ENCODE measurements at regions not wholly inside any gene's neighbourhood (a gene's known extent, or its start where the extent isn't known, plus 50 kb on each side); places are given as distances from the start of the nearest gene placed in this dataset.
A peak's percentile ranks its signal among the peaks of the same experiment; 100 is the strongest.
"Not testable (repeated sequence)": the region's sequence is repeated elsewhere in the genome, so short reads cannot be mapped to it uniquely, and the experiment has no call there.

- TF ChIP-seq, protein P1, sequence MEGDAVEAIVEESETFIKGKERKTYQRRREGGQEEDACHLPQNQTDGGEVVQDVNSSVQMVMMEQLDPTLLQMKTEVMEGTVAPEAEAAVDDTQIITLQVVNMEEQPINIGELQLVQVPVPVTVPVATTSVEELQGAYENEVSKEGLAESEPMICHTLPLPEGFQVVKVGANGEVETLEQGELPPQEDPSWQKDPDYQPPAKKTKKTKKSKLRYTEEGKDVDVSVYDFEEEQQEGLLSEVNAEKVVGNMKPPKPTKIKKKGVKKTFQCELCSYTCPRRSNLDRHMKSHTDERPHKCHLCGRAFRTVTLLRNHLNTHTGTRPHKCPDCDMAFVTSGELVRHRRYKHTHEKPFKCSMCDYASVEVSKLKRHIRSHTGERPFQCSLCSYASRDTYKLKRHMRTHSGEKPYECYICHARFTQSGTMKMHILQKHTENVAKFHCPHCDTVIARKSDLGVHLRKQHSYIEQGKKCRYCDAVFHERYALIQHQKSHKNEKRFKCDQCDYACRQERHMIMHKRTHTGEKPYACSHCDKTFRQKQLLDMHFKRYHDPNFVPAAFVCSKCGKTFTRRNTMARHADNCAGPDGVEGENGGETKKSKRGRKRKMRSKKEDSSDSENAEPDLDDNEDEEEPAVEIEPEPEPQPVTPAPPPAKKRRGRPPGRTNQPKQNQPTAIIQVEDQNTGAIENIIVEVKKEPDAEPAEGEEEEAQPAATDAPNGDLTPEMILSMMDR (IDR thresholded peaks at IDR 0.05; ENCODE audit: low read depth, low read length): no peak
- DNase-seq (ENCODE audit: low read depth in 2 of 2): peak in 1 of 2 donors; percentile 51
- no peak overlapping the region for H3K4me3 ChIP-seq (replicated peaks in 1 of 2; ENCODE audit: low read depth in 2 of 2, low read length in 2 of 2)
These were observed 1115.6 kb upstream of the CNTN5 start for GRCh38 chr11:97905101-97905500.

DNA sequence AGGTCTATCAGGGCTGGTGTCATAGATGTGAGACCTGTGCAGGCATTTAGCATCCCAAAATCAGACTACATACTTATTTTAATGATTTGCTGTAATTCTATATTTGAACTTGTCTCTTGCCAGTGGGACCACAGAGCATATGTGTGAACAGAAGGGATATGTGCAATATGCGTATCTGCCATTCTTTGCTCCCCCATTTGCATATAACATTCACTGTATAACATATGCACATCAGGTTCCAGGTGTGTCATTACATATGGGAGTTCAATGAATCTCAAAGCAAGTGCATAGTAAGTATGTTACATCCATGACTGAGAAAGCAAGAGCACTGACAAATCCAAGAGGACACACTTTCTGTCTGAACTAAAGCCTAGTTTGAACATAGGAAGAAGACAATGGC lies 1115.1 kb upstream of the CNTN5 start:
- no peak overlapping the region for H3K4me3 ChIP-seq (replicated peaks in 1 of 2; ENCODE audit: low read depth in 2 of 2, low read length in 2 of 2)
- TF ChIP-seq, protein P1 (IDR thresholded peaks at IDR 0.05; ENCODE audit: low read depth, low read length): no peak
- DNase-seq (ENCODE audit: low read depth in 2 of 2): no peak

DNA sequence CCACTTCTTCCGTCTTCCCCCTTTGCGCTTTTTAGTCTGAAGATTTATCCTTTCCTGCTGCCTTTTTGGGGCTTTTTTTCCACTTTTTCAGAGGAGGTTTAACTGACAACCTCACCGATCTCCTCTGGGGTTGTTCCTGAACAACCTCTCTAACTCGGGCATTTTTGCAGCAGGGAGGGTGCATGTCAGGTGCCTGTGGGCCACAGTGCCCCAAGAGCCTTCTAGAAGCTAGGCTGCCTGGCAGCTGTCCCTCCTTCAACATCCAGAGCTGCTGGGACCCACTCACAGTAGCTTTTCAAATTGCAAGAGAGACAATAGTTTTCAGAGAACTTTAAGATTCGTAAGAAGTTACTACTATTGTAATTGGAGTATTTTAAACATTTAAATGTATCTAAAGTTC lies 1112.4 kb upstream of the CNTN5 start:
- TF ChIP-seq, protein P1 (IDR thresholded peaks at IDR 0.05; ENCODE audit: low read depth, low read length): no peak
- no peak for DNase-seq (ENCODE audit: low read depth in 2 of 2)
- H3K4me3 ChIP-seq (replicated peaks in 1 of 2; ENCODE audit: low read depth in 2 of 2, low read length in 2 of 2): no peak overlapping the region

DNA sequence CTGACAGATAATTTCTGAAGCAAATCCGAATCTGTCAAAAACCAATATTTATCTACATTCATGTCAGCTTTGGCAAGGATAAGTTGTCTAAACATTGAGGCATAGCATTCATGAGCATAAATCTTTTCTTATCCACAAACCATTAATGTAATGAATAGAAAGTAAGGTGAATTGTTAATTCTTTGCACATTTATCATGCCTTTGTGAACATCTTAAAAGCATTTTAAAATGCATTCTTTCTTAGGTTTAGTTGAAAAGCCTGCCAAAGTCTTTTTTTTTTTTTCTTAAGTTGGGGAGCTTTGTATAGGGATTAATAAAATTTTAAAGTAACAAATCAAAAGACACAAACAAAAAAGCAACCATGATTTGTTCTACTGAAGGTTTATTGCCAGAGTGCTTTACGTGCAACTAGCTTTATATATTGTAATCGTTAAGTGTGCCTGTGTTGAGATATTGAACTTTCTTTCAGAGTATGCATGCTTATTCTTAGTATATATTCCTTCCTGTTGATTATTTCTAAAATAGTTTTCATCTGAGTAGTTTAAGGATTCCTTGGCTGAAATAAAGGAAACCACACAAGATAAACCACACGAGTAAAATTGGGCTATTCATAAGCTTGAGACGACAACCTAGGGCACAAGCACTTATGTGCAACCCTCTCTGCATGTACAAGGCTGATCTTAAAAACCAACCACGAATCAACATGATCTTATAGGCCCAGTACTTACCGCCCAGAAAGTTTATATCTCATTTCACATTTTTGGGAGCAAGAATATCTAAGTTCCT lies 1110.9 kb upstream of the CNTN5 start:
- peak; percentile 51 to 70 for DNase-seq (ENCODE audit: low read depth in 2 of 2)
- TF ChIP-seq, protein P1 (IDR thresholded peaks at IDR 0.05; ENCODE audit: low read depth, low read length): no peak

DNA sequence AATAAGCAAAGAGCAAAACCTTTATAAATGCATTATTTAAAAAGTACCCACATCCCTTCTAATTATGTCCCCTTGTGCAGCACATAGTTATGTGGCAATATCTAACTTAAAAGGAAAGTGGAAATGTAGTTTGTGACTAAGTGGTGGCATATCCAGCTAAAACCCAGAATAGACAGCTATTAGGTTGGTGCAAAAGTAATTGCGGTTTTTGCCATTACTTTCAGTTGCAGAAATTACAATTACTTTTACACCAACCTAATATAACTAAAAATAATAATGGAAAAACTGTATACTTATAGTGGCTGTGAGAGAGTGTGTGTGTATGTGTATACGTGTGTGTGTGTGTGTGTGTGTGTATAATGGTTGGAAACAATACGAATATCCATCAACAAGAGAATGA lies 1108.1 kb upstream of the CNTN5 start:
- no peak overlapping the region for H3K4me3 ChIP-seq (replicated peaks in 1 of 2; ENCODE audit: low read depth in 2 of 2, low read length in 2 of 2)
- DNase-seq (ENCODE audit: low read depth in 2 of 2): no peak
- TF ChIP-seq, protein P1 (IDR thresholded peaks at IDR 0.05; ENCODE audit: low read depth, low read length): no peak

More for the DNA sequence above, 1110.9 kb upstream of the CNTN5 start:
- no peak overlapping the region for H3K4me3 ChIP-seq (replicated peaks in 1 of 2; ENCODE audit: low read depth in 2 of 2, low read length in 2 of 2)

DNA sequence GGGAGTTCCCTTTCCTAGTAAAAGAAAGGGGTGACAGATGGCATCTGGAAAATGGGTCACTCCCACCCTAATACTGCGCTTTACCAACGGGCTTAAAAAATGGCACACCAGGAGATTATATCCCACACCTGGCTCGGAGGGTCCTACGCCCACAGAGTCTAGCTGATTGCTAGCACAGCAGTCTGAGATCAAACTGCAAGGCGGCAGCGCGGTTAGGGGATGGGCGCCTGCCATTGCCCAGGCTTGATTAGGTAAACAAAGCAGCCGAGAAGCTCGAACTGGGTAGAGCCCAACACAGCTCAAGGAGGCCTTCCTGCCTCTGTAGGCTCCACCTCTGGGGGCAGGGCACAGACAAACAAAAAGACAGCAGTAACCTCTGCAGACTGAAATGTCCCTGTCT lies 1097.8 kb upstream of the CNTN5 start:
- H3K4me3 ChIP-seq (replicated peaks in 1 of 2; ENCODE audit: low read depth in 2 of 2, low read length in 2 of 2); DNase-seq (ENCODE audit: low read depth in 2 of 2): not testable (repeated sequence)

- H3K4me3 ChIP-seq (replicated peaks in 1 of 2; ENCODE audit: low read depth in 2 of 2, low read length in 2 of 2): no peak overlapping the region
- TF ChIP-seq, protein P1 (IDR thresholded peaks at IDR 0.05; ENCODE audit: low read depth, low read length): no peak
- no peak for DNase-seq (ENCODE audit: low read depth in 2 of 2)
These were observed 1086.1 kb upstream of the CNTN5 start for GRCh38 chr11:97934572-97935208.
